ENCODE measurements at regions not wholly inside any gene's neighbourhood (a gene's known extent, or its start where the extent isn't known, plus 50 kb on each side); places are given as distances from the start of the nearest gene placed in this dataset.

DNA sequence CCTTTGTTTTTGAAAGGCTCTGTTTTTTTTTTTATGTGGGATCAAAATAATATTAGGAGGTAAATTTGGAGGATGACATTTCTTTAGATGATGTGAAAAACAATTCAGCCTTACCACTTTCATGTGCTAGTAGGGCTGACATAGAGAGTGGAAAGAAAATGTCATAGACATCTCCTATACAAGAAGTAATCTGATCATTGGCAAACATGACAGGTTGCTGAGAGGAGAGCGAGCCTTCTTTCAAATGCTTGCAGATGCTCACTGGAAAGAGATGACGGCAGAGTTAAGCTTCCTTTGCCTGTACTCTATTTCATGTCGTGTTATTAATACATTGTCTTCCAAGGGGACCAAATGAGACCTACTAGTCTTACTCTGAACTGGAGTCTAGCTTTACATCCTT is 160.1 kb upstream of the DAP start:
- DNase-seq, result no peak
- Histone ChIP-seq H3K9me3 (no peaks in the 10 kb centered on the region), H3K27me3 (ENCODE audit: insufficient read depth in 3 of 3, low read length in 2 of 3) (no peaks in the 10 kb centered on the region), H3K4me1 (no peaks in the 10 kb centered on the region), H3K4me3 (no peak overlapping the region), H3K27ac (no peak overlapping the region), H3K36me3 (ENCODE audit: insufficient read depth in 1 of 2, low read depth in 1 of 2) (no peaks in the 10 kb centered on the region)
- WGBS, 3 donors, result 64 to 79% (median 74%) methylated on average over 3 of the region's 3 CpGs
- intact Hi-C loops (cut with DNase I), result no loop called here
- TF ChIP-seq, protein P1, sequence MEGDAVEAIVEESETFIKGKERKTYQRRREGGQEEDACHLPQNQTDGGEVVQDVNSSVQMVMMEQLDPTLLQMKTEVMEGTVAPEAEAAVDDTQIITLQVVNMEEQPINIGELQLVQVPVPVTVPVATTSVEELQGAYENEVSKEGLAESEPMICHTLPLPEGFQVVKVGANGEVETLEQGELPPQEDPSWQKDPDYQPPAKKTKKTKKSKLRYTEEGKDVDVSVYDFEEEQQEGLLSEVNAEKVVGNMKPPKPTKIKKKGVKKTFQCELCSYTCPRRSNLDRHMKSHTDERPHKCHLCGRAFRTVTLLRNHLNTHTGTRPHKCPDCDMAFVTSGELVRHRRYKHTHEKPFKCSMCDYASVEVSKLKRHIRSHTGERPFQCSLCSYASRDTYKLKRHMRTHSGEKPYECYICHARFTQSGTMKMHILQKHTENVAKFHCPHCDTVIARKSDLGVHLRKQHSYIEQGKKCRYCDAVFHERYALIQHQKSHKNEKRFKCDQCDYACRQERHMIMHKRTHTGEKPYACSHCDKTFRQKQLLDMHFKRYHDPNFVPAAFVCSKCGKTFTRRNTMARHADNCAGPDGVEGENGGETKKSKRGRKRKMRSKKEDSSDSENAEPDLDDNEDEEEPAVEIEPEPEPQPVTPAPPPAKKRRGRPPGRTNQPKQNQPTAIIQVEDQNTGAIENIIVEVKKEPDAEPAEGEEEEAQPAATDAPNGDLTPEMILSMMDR (IDR thresholded peaks at IDR 0.05), result no peak
- ATAC-seq, result no peak

DNA sequence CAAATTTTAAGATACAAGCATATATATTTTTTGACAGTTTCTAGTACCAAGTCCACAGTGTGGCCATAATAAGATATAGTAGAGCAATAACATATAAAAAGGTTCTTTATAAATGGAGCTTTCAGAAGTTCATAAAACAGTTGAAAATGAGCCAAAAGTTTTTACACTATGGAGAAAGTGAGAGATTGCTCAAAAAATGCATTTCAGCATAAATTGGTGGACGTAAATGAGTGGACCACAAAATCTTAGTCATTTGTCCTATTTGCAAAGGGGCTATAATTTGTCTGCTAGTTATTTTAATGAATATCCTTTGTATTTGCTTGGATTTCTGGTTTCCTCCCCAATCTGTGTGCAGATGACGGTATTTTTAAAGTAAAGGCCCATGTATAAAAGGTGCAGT is 159.4 kb upstream of the DAP start:
- Histone ChIP-seq H3K4me1 (no peaks in the 10 kb centered on the region), H3K4me3 (no peak overlapping the region), H3K36me3 (ENCODE audit: insufficient read depth in 1 of 2, low read depth in 1 of 2) (no peaks in the 10 kb centered on the region), H3K9me3 (no peaks in the 10 kb centered on the region), H3K27me3 (ENCODE audit: insufficient read depth in 3 of 3, low read length in 2 of 3) (no peaks in the 10 kb centered on the region), H3K27ac (no peak overlapping the region)
- 72 to 86% (median 85%) methylated on average over 2 of the region's 2 CpGs for WGBS, 3 donors
- ATAC-seq (no peak), DNase-seq (no peak)
- intact Hi-C loops (cut with DNase I), result no loop called here
- TF ChIP-seq, protein P1 (IDR thresholded peaks at IDR 0.05), result no peak

DNA sequence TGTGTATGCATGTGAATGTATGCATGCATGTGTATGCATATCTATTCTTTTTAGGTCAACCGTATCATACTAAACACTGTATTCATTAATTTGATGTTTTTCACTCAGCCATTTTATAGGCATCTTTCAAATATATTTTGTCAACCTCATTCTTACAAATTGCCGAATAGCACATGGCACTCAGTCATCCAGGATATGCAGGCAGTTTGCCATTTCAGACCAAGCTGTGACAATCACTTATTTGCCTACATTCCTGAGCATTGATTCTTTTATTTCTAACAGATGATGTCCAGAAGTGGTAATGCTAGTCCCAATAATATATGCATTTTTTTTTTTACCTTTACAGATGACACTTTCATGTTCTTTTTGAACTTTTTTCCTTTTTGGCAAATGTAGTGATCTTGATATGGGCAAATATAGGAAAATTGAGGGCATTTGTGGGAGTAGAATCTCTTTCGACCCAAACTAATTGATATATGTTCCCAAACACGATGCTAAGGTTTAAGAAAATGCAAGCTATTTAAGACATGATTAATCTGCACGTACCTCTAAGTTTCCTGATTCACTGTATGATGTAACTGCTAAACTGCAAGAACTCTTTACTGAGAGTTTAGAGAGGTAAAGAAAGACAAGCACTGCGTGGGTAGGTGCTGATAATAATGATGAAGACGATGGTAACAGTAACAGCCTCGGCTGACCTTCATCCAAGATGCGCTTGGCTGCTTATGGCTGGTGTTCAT is 153.9 kb upstream of the DAP start:
- Histone ChIP-seq H3K27me3 (ENCODE audit: insufficient read depth in 3 of 3, low read length in 2 of 3) (no peaks in the 10 kb centered on the region), H3K27ac (no peak overlapping the region), H3K9me3 (no peaks in the 10 kb centered on the region), H3K4me3 (no peak overlapping the region), H3K4me1 (no peaks in the 10 kb centered on the region), H3K36me3 (ENCODE audit: insufficient read depth in 1 of 2, low read depth in 1 of 2) (no peaks in the 10 kb centered on the region)
- WGBS, 3 donors, result 78 to 80% (median 80%) methylated on average over 9 of the region's 9 CpGs
- TF ChIP-seq, protein P1 (IDR thresholded peaks at IDR 0.05), result no peak
- DNase-seq, result no peak
- no peak for ATAC-seq
- intact Hi-C loops (cut with DNase I), result no loop called here

DNA sequence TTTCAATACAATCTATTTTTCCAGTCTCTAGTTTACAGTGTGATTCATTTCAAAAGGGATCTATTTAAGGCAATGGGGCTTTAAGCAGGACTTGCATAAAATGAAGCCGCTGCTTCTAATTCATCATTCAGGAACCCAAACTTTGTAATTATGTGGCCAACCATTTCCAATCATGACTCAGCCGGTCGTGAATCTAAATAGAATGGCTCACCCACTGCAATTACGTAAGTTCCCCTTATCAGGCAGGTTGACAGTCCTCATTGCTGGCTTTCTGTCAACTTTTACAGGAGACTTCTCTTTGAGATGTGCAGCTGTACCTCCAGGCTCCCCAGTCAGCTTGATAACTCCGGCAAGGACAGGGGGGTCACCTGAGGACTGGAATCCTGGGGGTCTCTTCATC is 152.8 kb upstream of the DAP start:
- intact Hi-C loops (cut with DNase I), result no loop called here
- ATAC-seq, result no peak

More for the DNA sequence above, 152.8 kb upstream of the DAP start:
- Histone ChIP-seq H3K36me3 (ENCODE audit: insufficient read depth in 1 of 2, low read depth in 1 of 2) (no peaks in the 10 kb centered on the region), H3K4me1 (no peaks in the 10 kb centered on the region), H3K4me3 (no peak overlapping the region), H3K27me3 (ENCODE audit: insufficient read depth in 3 of 3, low read length in 2 of 3) (no peaks in the 10 kb centered on the region), H3K9me3 (no peaks in the 10 kb centered on the region), H3K27ac (no peak overlapping the region)
- TF ChIP-seq, protein P1 (IDR thresholded peaks at IDR 0.05), result no peak
- WGBS, 3 donors, result 51 to 66% (median 52%) methylated on average over 5 of the region's 5 CpGs
- no peak for DNase-seq

All from psoas muscle (tissue), 7 donors.